Astrocyte of the cerebellum (primary cell): ENCODE measurements at regions not wholly inside any gene's neighbourhood (a gene's known extent, or its start where the extent isn't known, plus 50 kb on each side); places are given as distances from the start of the nearest gene placed in this dataset.

Source experiments
- DNase-seq: peaks from one replicate; pipeline ENCODE4 v3.0.0-alpha.2; 2011; ENCODE audit warnings: low read depth
- H3K4me3 ChIP-seq: 2 replicates; pipeline ENCODE4 v1.5.1; 2011; ENCODE audit warnings: mild to moderate bottlenecking, low read depth, low read length, moderate library complexity
- in situ Hi-C: cut with HindIII; loops from 2 replicates; pipeline ENCODE4 v1.10.0; 2017; ENCODE audit warnings: low sequenced_read_pairs
- TF ChIP-seq, protein P1 (sequence below): IDR thresholded peaks from 2 replicates; pipeline ENCODE4 v1.5.1; 2012; ENCODE audit warnings: low read length, low read depth, moderate library complexity, mild to moderate bottlenecking; ENCODE audit errors: missing control alignments

DNA sequence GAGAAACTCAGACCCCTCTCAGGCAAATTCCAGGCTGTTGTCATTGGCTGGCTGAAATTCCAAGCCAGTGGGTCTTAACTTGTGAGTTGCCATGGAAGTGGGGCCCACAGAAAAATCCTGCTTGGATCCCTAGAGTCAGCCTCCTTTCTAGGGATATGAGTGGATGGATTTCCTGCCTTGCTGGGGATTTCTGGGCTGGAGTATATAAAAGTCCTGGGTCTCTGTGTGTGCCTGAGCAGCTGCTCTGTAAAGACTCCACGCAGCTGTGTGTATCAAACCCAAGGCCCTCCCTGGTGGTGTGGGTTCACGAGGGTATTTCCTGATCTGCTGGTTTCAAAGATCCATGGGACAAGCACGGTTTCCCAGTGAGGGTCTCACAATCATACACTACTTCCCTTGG is 1077.1 kb downstream of the SLC16A7 start:
- TF ChIP-seq, protein P1, sequence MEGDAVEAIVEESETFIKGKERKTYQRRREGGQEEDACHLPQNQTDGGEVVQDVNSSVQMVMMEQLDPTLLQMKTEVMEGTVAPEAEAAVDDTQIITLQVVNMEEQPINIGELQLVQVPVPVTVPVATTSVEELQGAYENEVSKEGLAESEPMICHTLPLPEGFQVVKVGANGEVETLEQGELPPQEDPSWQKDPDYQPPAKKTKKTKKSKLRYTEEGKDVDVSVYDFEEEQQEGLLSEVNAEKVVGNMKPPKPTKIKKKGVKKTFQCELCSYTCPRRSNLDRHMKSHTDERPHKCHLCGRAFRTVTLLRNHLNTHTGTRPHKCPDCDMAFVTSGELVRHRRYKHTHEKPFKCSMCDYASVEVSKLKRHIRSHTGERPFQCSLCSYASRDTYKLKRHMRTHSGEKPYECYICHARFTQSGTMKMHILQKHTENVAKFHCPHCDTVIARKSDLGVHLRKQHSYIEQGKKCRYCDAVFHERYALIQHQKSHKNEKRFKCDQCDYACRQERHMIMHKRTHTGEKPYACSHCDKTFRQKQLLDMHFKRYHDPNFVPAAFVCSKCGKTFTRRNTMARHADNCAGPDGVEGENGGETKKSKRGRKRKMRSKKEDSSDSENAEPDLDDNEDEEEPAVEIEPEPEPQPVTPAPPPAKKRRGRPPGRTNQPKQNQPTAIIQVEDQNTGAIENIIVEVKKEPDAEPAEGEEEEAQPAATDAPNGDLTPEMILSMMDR = no peak
- DNase-seq = no peak
- in situ Hi-C loops = no loop called here
- H3K4me3 ChIP-seq = no peak overlapping the region

DNA sequence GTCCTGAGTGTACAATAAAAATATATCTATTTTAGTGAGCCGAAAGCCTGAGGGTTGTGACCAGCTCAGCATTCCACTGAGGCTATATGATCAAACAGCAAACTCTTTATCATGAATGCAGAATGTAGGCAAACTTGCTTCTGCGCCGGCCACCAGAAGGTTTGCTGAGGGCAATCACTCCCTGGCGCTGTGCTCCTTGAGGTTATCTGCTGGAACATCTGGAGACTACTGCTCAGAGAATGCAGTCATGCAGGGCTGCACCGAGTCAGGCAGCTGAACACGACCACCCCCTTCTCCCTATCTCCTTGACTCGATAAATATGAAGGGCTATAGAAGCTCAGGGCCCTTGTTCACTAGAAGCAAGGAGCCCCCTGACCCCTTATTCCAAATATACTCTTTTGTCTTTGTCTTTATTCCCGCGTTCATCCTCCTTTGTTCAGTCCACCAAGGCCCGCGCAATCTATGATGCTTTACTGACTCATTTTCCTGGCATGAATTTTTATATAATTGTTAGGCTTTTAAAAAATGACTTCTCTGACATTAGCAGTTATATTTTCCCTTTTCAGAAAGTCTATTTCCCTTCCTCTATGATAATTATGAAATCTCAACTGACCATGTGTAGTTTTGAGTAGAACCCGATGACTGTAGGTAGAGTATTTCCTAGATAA is 1089.3 kb downstream of the SLC16A7 start:
- TF ChIP-seq, protein P1 = peak; percentile 34
- H3K4me3 ChIP-seq = no peak overlapping the region
- in situ Hi-C loops = no loop called here
- no peak for DNase-seq

DNA sequence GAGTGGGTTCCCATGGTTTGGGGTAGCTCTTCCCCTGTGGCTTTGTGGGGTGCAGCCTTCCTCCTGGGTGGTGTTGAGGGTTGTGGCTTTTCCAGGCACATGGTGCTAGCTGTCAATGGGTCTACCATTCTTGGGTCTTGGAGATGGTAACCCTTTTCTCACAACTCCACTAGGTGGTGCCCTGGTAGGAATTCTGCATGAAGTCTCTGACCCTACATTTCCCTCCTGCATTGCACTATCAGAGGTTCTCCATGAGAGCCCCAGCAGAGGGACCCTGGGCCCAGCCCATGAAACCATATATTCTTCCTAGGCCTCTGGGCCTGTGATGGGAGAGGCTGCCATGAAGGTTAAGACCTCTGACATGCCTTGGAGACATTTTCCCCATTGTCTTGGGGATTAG is 1093.3 kb downstream of the SLC16A7 start:
- TF ChIP-seq, protein P1 = no peak
- H3K4me3 ChIP-seq = no peak overlapping the region
- in situ Hi-C loops = no loop called here
- DNase-seq = no peak

DNA sequence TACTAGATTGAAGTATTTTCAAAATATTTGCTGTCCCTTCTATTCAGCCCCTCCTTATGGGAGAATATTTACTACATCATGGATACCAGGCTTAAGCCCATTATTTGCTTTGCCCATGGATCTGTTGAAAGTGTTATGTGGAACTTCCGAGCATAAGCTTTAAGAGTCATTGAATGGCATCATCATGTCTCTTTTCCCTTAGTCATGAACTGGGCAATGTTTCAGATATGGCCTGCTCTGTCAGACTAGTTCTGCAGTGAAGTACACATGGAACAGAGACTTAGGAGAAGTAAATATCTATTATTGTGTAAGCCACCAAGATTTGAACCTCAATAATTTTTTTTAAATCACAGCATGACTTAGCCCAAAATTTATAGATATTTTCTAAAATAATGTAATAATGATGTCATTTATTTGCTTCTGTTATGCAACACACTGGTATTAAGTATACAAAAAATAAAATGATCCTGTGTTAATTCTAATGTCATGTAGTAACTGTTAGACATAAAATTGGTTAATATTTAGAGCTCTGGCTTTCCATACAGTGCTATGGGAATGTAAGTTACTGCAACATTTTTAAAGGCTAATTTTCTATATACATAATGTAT is 1097.3 kb downstream of the SLC16A7 start:
- in situ Hi-C loops = no loop called here
- TF ChIP-seq, protein P1 = no peak
- H3K4me3 ChIP-seq = no peak overlapping the region
- no peak for DNase-seq

DNA sequence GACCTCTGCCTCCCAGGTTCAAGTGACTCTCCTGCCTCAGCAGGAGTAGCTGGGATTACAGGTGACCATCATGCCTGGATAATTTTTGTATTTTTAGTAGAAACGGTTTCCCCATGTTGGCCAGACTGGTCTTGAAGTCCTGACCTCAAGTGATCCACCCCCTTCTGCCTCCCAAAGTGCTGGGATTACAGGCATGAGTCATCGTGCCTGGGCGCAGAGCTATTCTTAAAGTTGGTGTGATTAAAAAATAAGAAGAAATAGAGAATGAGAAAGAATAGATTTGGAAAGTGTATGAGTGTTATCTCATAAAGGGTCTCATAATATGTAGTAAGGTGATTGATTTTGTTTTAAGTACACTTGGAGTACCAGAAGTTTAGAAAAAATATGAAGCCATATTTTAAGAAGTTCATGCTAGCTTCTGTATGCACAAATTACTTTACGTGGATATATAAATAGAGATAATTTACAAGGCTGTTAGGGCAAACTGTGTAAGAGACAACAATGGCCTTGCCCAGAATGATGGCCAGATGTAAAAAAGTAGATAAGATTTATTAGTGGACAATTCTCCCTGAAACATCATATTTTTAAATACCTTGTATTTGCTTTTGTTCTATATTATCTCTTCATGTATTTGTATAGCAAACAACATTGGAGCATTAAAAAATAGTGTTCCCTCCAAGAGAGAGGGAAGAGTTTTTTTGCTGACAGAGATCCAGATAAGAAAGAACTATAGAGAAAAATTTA is 1108.5 kb downstream of the SLC16A7 start:
- DNase-seq = no peak
- H3K4me3 ChIP-seq = no peak overlapping the region
- TF ChIP-seq, protein P1 = no peak
- in situ Hi-C loops = no loop called here

DNA sequence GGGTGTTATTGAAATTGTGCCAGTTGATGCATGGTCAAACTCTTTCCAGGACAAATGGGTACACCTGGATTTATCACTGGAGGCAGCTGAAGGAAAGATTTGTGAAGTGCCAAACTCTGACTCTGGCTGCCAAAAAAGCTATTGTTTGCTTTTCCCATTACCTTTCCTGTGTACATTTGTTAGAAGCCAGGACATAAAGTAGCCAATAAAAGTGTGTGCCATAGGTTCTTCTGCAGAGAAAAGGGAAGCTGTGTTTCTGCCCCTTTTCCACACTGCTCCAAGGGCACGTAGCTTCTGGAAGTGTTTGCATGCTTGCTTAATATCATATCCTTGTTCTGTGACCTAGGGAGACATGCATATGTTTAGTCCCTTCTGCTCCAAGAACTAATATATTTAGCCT is 1114.4 kb downstream of the SLC16A7 start:
- H3K4me3 ChIP-seq = no peak overlapping the region
- DNase-seq = no peak
- in situ Hi-C loops = no loop called here
- TF ChIP-seq, protein P1 = no peak
